ENCODE measurements at regions not wholly inside any gene's neighbourhood (a gene's known extent, or its start where the extent isn't known, plus 50 kb on each side); places are given as distances from the start of the nearest gene placed in this dataset.
A peak's percentile ranks its signal among the peaks of the same experiment; 100 is the strongest.
"Not testable (repeated sequence)": the region's sequence is repeated elsewhere in the genome, so short reads cannot be mapped to it uniquely, and the experiment has no call there.

DNA sequence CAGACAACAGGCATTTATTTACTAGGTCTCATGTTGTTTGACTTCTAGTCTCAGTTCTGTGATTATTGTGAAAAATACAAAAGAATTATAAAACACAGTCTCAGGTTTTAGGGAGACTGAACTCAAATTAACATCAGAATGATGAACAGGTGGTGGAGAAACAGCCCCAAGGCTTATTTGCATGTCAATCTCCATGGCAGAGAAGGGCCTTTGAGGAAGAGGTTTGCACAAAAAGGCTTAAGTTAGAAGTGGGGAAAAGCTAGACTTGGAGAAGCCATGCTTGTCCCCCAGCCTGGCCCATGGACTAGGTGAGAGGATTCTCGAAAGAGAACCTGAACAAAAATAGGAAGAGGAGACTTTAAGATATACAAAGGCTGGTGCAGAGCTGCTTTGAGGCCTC is 183.3 kb downstream of the EDN1 start:
- DNase-seq (ENCODE audit: insufficient read length, low spot score) (no peak), FAIRE-seq (peak; percentile 55)

DNA sequence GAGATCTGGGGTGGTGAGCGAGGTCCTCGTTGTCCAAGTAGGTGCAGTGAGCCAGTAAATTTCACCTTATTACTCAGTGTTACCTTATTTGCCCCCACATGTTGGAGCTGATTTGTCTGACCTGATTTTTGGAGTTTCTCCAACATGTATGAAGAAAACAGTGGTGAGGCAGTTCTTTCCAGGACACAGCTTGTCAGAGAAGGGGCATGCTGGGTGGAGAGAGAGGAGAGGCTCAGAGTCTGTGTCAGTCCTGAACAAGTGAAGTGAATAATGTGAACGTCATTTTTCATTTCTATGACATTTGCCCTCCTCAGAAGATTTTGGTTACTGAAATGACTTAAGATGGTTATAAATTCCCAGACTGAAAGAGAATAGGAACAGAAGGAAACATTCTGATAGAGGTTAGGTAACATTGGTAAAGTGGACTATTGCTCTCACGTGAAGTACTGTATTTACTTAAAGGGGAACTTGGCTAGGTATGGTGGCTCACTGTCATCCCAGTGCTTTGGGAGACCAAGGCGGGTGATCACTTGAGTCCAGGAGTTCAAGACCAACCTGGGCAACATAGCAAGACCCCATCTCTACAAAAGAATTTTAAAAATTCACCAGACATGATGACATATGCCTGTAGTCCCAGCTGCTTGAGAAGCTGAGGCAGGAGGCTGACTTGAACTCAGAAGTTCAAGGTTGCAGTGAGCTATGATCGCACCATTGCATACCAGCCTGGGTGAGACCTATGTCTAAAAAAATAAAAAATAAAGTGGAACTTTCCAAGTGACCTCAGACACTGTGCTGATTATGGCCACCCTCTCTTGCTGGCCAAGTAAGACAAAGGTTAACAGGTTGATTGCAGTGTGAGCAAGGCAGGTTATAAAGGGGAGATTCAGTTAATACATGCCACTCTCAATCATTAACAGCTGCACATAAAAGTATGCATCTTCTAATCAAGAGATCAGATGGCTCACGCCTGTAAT is 184.3 kb downstream of the EDN1 start:
- no peak for DNase-seq (ENCODE audit: insufficient read length, low spot score)
- FAIRE-seq: no peak

DNA sequence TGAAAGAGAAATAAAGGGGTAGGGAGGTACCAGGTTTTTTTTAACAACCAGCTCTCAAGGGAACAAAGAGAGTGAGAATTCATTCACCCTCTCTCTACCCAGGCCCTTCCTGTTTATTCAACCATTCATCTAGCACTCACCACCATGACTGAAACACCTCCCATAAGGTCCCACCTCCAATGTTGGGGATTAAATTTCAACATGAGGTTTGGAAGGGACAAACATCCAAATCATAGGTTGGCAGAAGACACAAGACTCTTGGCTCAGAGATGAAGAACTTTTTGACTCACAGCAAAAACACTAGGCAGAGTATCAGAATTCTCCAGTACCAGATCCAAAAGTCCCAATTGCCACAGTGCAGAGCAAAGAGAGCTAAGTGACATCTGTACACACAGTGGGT is 186.3 kb downstream of the EDN1 start:
- FAIRE-seq (peak; percentile 14), DNase-seq (ENCODE audit: insufficient read length, low spot score) (no peak)

DNA sequence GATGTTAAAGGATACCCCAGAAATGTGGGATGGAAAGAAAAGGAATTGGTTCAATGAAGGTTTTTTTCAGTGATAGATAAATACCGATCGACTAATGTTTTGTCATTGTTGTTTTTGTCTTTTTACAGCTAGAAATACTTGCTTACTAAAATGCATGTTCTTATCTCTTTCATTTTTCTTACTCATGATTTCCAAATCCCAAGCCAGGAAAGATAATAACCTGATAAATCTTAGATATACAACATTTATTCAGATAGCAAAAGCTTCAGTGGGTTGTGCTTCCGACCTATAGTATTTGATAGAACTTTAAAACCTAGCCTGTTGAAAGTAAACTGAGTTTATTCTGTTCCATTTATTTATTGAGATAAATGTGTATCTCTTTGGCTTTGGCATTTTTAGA is 187.5 kb downstream of the EDN1 start:
- no peak for FAIRE-seq
- no peak for DNase-seq (ENCODE audit: insufficient read length, low spot score)

DNA sequence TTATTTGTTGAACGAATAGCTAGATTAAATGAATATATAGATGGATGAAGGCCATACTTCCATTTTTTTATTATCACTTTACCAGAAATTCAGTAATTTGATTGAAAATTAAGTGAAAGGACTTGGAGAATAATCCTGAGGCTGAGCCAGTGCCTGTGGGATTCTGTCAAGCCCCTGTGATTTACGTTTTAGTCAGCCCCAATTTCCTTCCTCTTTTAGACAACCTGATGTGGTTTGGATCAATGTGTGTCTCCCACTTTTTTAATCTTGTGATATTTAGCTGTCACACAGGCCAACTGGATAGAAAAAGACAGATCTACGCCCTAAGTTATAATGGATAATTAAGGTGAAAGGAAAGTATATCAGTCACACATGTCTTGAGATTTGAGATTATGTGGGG is 188.8 kb downstream of the EDN1 start:
- FAIRE-seq (no peak), DNase-seq (ENCODE audit: insufficient read length, low spot score) (no peak)

DNA sequence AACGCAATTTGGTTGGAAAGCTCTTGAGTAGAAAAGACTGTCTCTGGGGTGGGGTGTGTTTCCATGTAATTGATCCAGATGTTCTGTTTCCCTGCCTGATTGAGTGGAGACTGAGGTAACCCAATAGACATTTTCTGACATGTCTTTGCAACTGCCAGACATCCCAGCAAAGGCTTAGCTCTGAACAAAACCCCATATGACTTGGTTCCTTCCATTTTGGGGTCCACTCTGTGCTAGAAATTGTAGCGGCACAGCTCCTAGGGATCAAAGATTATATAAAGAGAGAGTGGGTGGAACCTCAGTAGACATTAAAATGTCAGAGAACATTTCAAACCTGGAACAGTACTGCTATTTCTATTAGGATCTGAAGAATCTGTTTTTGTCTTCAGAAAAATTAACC is 189.3 kb downstream of the EDN1 start:
- no peak for FAIRE-seq
- DNase-seq (ENCODE audit: insufficient read length, low spot score): no peak

DNA sequence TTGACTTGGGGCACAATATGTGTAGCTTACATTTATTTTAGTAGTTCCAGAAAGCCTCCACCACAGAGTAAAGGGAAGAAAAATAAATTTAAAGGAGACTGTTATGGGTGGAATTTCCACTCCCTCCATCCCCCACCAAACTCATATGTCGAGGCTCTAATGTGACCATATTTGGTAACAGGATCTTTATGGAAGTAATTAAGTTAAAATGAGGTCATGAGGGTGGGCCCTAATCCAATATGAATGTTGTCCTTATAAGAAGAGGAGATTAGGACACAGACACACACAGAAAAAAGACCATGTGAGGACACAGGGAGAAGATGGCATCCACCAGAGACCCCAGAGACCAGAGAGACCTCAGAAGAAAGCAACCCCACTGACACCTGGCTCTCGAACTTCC is 189.7 kb downstream of the EDN1 start:
- FAIRE-seq (no peak), DNase-seq (ENCODE audit: insufficient read length, low spot score) (no peak)

DNA sequence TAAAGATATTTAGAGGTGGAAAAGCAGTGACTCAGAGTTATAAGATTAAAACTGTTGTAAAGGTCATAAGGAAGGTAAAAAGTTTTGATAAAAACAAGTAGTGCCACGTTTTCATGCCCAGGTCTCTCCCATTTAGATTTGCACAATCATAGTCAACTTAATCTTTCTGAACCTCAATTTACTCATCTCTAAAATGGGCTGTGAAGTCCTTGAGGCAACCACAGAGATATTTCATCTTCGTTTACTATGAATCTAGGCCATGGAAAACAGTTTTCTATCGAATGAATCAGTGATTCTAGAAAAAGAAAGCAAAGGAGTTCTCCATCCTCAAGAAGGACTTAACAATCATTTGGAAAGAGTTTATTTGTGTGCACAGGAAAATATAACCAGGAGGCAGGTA is 190.2 kb downstream of the EDN1 start:
- peak; percentile 21 for FAIRE-seq
- no peak for DNase-seq (ENCODE audit: insufficient read length, low spot score)

DNA sequence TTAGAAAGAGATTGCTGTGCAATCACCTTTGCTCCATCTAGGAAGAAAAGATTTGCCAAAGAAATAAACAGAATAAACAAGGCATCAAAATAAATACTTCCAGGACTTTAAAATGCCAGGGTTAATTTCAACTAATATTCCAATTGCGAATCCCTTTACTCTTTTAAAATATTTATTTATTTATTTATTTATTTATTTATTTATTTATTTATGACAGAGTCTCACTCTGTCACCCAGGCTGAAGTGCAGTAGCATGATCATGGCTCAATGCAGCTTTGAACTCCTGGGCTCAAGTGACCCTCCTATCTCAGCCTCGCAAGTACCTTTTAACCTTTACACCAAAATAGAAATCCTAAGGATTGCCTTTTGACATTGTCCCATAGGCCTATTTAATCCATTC is 191.1 kb downstream of the EDN1 start:
- DNase-seq (ENCODE audit: insufficient read length, low spot score) (no peak), FAIRE-seq (no peak)

DNA sequence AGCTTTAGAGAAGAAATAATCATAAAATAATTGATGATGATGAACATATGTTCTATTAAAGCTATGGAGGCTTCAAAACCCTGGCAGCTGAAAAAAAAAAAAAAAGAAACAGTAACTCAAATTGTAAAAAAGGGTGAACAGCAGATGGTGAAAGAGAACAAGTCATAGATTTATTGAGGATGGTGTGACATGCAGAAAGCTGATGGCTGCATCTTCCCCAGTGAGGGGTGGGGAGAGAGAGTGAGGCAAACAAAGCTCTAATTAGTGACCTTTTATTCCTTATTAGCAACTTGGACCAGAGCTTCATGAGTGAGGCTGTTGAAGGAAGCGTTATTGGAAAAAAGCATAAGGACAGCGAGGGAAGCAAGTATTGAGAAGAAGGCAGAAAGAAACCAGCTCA is 191.7 kb downstream of the EDN1 start:
- DNase-seq (ENCODE audit: insufficient read length, low spot score) (no peak), FAIRE-seq (no peak)

DNA sequence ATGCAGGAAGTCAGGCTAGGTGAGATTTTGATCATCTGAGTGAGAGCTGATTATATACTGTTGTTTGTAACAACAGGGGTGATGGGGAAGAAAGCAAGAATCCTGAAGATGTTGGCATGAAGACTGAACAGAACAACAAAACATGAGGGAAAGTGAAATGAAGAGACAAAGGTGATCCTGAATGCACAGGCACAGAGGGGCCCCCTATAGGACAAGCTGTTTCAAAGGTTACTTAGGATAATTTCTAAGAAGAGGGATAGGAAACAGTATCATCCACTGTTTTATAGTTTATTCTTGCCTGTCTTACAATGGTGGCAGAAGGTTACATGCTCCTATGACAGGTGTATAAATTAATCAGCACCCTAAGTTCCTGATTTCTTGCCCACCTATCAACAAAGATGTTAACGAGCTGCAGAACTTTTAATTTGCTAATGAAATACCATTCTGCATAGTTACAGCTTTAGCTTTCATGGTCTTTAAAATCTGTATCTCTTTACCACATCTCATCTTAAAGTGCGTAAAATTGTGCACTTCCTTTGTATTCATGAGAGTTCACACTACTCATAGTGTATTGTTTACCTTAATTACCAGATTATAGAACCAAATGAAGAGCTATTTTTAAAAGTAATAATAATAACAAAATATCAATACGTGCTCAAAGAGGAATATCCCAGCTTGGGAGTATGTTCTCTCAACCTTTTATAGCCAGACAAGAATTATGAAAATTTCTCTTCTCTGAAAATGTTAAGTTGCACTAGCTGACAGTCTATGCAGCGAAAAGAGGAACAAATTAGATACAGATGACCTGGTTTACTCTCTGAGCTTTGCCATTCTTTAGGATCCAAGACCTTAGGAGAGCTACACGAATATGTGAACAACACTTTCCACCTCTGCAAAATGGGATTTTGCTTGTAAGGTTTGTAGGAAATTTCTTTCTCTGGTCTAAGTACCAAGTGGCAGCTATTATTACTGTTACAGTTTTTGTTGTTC is 192.5 kb downstream of the EDN1 start:
- no peak for DNase-seq (ENCODE audit: insufficient read length, low spot score)
- FAIRE-seq: peak; percentile 72

DNA sequence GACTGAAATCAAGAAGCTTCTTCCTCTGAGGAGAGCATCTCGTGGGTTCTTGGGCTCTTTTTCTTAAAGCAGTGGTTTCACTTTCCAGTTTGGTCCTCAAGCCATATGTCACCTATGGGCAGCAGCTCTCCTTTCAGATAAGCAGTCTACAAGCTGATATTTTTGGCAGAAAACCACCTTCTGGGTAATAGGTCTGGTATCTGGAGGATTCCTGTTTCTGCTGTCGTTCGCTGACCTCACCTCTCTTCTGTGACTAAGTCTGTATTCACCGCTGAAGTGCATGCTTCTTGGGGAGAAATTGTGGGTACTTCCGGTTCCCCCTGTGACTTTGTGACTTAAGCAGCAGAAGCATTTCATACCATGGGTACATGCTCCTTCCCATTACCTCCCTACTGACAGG is 193.6 kb downstream of the EDN1 start:
- peak; percentile 91 for FAIRE-seq

DNA sequence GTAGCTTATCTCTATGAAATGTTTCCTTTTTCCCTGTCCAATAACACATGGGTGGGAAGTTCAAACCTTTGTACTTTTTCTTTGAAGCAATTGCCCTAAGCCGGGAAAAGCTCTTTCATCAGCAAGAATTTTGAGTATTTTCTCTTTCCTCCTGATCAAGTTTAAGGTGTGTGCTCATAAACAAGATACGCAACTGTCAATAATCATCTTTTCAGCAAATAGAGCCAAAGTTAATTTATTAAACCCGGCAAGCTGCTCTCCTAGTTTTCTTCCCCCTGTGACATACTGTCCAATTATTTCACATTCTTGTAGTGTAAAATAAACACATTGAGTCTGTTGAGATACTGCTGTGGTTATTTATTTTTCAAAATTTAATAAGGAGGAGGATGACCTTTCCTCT is 194.4 kb downstream of the EDN1 start:
- peak; percentile 39 for FAIRE-seq

More for the DNA sequence above, 193.6 kb downstream of the EDN1 start:
- DNase-seq (ENCODE audit: insufficient read length, low spot score): peak; percentile 21

DNA sequence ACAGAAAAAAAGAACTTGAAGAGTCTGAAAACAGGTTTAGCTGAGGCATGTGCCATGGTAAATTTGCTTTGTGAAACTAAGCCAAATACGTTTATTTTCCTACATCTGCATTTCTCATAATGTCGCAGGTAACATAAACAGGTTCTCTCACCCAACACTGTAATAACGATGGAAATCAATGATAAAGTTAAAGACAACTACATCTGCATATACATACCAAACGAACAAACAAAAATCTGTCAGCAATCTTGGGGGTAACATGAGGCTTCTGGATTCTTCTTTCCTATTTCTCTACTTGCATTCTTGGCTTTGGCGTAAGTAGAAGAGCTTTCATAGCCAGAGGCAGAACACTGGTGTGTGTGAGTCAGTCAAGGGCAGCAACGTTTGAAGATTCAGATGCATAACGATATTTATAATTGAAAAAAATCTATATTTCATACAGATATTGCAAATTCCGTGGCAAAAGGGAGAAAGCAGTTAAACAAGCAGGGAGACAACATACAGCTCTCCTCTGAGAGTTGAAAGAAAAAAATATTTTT is 195.1 kb downstream of the EDN1 start:
- FAIRE-seq: no peak
- no peak for DNase-seq (ENCODE audit: insufficient read length, low spot score)

More for the DNA sequence above, 194.4 kb downstream of the EDN1 start:
- DNase-seq (ENCODE audit: insufficient read length, low spot score): no peak

DNA sequence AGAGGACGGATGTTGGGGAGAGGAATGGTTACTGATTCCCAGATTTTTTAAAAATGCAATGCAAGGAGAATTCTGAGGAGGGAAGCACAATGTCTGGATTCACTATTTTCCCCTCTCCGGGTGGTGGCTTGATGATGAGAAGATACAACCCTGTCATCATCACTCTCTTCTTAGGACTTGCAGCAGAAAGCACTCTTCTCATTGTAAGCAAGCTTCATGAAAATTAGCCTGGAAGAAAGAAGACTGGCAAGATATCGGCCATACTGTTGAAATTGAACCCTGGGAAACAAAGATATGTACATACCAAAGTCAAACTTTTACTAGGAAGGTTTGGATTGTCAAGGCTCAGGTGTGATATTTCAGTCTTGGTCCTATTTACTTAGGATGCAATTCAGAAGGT is 195.7 kb downstream of the EDN1 start:
- DNase-seq (ENCODE audit: insufficient read length, low spot score) (no peak), FAIRE-seq (no peak)

DNA sequence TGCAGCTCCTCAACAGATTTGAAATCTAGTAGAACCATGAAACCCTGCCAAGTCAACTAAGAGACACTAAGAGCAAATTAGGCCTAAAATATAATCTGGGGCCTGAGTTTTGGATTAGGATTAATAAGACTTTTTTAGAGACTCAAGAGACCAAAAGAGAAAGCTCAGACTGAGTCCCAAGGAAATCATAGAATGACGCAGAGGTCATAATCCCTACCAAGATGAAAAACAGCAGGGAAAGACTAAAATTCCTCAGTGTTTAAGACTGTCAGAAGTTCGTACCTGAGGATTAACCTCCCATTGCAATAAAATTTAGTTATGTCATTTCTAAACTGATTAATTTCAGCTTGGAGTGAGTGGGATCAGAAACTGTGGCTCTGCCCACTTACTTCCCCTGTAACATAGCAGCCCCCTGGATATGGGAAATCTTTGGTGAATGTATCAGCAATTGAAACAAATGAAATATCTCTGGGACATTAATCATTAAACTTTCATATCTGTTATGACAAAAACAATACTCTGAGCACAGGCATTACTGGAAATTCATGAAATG is 200.3 kb downstream of the EDN1 start:
- no peak for FAIRE-seq
- DNase-seq (ENCODE audit: insufficient read length, low spot score): no peak

DNA sequence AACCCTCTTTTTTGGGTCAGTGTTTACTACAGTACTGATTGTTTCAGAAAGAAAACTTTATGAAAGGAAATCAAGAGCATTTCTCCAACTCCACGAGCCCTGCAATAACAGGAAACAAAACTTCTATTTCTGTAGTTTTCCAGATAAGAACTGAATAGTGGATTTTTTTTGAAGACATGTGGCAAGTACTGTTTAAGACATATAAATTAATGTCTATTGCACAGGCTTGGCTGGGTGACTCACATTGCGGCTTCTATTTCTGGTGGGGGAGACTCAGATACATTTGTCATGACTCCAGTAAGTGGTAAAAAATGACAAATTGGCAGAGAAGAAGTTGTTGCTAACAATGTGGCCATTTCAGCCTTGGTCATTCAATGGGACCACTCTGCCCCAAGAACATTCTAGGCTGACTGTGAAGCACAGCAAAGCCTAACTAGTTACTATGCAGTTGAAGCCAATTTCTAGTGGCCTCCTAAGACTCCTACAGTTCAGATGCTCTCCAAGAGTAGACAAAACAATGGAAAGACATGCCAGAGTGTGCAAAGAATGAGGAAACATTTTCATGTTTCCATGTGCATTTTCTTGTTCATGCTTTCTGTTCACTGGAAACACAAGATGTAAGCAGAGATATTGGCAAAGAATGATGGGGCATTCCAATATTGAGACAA is 200.9 kb downstream of the EDN1 start:
- DNase-seq (ENCODE audit: insufficient read length, low spot score): no peak
- FAIRE-seq: no peak

DNA sequence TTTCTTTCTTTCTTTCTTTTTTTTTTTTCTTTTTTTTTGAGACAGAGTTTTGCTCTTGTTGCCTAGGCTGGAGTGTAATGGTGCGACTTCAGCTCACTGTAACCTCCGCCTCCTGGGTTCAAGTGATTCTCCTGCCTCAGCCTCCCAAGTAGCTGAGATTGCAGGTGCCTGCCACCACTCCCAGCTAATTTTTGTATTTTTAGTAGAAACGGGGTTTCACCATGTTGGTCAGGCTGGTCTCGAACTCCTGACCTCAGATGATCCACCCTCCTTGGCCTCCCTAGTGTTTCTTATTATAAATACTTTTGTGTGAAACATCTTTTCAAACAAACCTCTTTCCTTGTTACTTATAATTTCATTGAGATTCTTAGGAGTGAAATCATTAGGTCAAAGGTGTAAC is 202.8 kb downstream of the EDN1 start:
- DNase-seq (ENCODE audit: insufficient read length, low spot score); FAIRE-seq: not testable (repeated sequence)

DNA sequence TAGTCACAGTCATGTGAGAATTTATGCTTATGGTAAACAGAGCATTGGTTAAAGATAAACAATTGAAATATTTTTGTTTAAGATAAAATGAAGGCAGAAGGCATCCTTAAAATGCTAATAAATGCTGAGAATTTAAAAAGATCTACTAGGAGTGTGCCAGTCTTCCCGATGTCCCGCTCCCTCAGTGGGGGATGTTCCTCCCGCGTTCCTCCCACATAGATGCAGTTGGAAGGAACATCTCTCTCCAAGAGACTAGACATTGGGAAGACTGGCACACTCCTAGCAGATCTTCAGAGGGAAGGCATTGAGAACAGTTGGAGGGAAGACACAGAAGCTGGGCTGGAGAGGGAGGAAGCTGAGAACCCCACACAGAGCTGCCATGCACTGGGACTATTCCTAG is 203.3 kb downstream of the EDN1 start:
- no peak for DNase-seq (ENCODE audit: insufficient read length, low spot score)
- FAIRE-seq: no peak

DNA sequence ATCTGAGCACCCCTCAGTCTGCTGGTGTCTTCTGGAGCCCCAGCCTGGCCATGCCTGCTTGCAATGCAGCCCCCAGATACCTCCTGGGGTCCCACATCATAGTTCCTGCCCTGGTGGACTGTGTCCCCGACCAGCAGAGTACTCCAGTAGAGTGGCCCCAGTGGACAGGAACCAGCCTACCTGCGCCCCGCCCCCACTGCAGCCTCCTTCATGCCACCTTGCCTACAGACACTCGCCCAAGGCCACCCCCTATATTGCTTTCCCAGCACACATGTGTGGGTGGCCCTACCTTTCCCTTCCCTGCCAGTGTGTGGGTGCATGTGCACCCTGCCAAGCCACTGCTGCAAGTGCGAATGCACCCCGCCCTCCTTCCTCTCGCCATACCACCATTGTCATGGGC is 204.0 kb downstream of the EDN1 start:
- FAIRE-seq: no peak
- no peak for DNase-seq (ENCODE audit: insufficient read length, low spot score)
